ENCODE measurements at regions not wholly inside any gene's neighbourhood (a gene's known extent, or its start where the extent isn't known, plus 50 kb on each side); places are given as distances from the start of the nearest gene placed in this dataset.
A peak's percentile ranks its signal among the peaks of the same experiment; 100 is the strongest.

DNA sequence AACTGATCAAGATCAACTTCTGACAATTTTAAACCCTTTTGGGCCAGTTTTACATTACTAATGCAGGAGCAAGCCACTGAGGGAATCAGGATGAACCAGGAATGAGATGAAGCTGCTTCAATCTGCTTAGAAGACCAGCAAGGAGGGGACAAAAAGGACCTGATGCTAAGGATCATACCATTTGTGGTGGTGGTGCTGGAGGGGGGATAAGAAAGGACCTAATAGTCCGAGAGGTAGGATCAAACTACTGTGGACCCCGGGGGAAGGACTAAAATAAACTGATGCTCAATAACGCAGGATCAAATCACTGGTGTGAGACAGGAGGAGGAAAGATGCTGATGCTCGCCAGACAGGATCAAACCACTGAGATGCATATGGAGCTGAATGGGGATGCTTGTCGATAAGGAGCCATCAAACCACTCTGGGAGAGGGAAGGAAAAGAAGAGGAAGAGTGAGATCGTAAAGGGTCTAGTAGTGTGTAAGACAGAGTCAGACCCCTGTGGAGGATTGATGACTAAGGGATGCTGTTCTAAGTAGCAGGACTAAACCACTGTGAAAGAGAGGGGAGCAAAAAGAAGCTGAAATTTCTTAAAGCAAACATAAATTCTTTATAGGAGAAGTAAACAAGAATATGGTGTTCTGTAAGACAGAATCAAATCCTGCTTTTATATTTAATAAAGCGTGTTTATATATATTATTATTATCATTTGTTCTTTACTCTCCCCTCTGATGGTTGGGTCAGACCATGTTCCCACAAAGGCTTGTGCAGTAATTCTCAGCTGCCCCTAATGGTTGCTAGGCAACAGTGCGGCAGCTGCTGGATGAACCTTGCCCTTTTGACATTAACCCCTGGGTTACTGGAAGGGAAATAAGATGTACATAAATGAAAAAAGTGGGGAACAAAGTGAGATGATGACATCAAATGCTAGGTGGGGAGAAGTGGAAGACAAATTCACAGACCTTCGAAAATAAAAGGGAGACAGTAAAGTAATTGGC, 432.5 kb upstream of the FGF16 start (continued):
- peak; percentile 57 for TF ChIP-seq NR2F6 (IDR thresholded peaks at IDR 0.05)
- 0 out of 2 replicates have a peak, but pooled peaks have one; percentile 21 for TF ChIP-seq NR2F6 (CRISPR knock-in tag; IDR thresholded peaks at IDR 0.05)
- TF ChIP-seq, protein P1, sequence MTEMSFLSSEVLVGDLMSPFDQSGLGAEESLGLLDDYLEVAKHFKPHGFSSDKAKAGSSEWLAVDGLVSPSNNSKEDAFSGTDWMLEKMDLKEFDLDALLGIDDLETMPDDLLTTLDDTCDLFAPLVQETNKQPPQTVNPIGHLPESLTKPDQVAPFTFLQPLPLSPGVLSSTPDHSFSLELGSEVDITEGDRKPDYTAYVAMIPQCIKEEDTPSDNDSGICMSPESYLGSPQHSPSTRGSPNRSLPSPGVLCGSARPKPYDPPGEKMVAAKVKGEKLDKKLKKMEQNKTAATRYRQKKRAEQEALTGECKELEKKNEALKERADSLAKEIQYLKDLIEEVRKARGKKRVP (CRISPR knock-in tag; IDR thresholded peaks at IDR 0.05) = no peak
- no peak for TF ChIP-seq ZNF83 (CRISPR knock-in tag; IDR thresholded peaks at IDR 0.05; ENCODE audit: borderline replicate concordance)
- no peak for TF ChIP-seq ZNF121 (CRISPR knock-in tag; IDR thresholded peaks at IDR 0.05)
- TF ChIP-seq, protein P2, sequence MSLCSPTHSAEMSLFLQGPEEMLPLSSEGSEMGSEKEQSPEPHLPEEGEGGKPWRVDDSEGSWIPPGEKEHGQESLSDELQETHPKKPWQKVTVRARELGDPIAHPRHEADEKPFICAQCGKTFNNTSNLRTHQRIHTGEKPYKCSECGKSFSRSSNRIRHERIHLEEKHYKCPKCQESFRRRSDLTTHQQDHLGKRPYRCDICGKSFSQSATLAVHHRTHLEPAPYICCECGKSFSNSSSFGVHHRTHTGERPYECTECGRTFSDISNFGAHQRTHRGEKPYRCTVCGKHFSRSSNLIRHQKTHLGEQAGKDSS (CRISPR knock-in tag; IDR thresholded peaks at IDR 0.05; ENCODE audit: borderline replicate concordance, low read depth) = no peak
- TF ChIP-seq, protein P3, sequence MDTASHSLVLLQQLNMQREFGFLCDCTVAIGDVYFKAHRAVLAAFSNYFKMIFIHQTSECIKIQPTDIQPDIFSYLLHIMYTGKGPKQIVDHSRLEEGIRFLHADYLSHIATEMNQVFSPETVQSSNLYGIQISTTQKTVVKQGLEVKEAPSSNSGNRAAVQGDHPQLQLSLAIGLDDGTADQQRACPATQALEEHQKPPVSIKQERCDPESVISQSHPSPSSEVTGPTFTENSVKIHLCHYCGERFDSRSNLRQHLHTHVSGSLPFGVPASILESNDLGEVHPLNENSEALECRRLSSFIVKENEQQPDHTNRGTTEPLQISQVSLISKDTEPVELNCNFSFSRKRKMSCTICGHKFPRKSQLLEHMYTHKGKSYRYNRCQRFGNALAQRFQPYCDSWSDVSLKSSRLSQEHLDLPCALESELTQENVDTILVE (CRISPR knock-in tag; IDR thresholded peaks at IDR 0.05) = no peak
- no peak for TF ChIP-seq GABPA (IDR thresholded peaks at IDR 0.05; ENCODE audit: low read depth, low read length)
- no peak for TF ChIP-seq GABPA (CRISPR knock-in tag; IDR thresholded peaks at IDR 0.05; ENCODE audit: low read depth)
- no peak for TF ChIP-seq SMC3 (IDR thresholded peaks at IDR 0.05; ENCODE audit: low read length)
- no peak for TF ChIP-seq FOXK2 (IDR thresholded peaks at IDR 0.05)
- TF ChIP-seq NBN (conservative IDR thresholded peaks at IDR 0.05) = no peak
- TF ChIP-seq, protein P4, sequence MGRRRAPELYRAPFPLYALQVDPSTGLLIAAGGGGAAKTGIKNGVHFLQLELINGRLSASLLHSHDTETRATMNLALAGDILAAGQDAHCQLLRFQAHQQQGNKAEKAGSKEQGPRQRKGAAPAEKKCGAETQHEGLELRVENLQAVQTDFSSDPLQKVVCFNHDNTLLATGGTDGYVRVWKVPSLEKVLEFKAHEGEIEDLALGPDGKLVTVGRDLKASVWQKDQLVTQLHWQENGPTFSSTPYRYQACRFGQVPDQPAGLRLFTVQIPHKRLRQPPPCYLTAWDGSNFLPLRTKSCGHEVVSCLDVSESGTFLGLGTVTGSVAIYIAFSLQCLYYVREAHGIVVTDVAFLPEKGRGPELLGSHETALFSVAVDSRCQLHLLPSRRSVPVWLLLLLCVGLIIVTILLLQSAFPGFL (CRISPR knock-in tag; IDR thresholded peaks at IDR 0.05) = no peak
- TF ChIP-seq, protein P5, sequence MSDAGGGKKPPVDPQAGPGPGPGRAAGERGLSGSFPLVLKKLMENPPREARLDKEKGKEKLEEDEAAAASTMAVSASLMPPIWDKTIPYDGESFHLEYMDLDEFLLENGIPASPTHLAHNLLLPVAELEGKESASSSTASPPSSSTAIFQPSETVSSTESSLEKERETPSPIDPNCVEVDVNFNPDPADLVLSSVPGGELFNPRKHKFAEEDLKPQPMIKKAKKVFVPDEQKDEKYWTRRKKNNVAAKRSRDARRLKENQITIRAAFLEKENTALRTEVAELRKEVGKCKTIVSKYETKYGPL (CRISPR knock-in tag; IDR thresholded peaks at IDR 0.05) = no peak
- TF ChIP-seq SNRNP70 (IDR thresholded peaks at IDR 0.05; ENCODE audit: low read depth, low read length) = no peak
- TF ChIP-seq, protein P6, sequence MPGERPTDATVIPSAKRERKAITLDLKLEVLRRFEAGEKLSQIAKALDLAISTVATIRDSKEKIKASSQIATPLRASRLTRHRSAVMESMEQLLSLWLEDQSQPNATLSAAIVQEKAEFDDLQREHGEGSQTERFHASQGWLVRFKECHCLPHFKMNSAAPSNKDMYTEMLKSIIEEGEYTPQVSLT (CRISPR knock-in tag; IDR thresholded peaks at IDR 0.05; ENCODE audit: borderline replicate concordance, low read depth) = no peak
- TF ChIP-seq ZNF558 (CRISPR knock-in tag; IDR thresholded peaks at IDR 0.05; ENCODE audit: borderline replicate concordance) = no peak
- no peak for TF ChIP-seq ZMYM4 (CRISPR knock-in tag; IDR thresholded peaks at IDR 0.05)
- no peak for TF ChIP-seq TARDBP (CRISPR knock-in tag; IDR thresholded peaks at IDR 0.05)
- TF ChIP-seq EHMT2 (IDR thresholded peaks at IDR 0.05; ENCODE audit: borderline replicate concordance, low read depth, low read length) = no peak
- TF ChIP-seq ZNF263 (CRISPR knock-in tag; IDR thresholded peaks at IDR 0.05) = no peak
- TF ChIP-seq ZNF879 (CRISPR knock-in tag; IDR thresholded peaks at IDR 0.05) = no peak
- peak; percentile 71 for TF ChIP-seq HNF4A (CRISPR knock-in tag; IDR thresholded peaks at IDR 0.05)
- TF ChIP-seq, protein P7, sequence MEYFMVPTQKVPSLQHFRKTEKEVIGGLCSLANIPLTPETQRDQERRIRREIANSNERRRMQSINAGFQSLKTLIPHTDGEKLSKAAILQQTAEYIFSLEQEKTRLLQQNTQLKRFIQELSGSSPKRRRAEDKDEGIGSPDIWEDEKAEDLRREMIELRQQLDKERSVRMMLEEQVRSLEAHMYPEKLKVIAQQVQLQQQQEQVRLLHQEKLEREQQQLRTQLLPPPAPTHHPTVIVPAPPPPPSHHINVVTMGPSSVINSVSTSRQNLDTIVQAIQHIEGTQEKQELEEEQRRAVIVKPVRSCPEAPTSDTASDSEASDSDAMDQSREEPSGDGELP (IDR thresholded peaks at IDR 0.05; ENCODE audit: borderline replicate concordance, low read depth) = peak; percentile 87; the same call in 1 of the 2 replicates
- TF ChIP-seq ZNF615 (CRISPR knock-in tag; IDR thresholded peaks at IDR 0.05; ENCODE audit: borderline replicate concordance) = no peak
- TF ChIP-seq ZNF670 (CRISPR knock-in tag; IDR thresholded peaks at IDR 0.05; ENCODE audit: borderline replicate concordance) = no peak
